Common myeloid progenitor, CD34-positive (primary cell): ENCODE measurements at regions not wholly inside any gene's neighbourhood (a gene's known extent, or its start where the extent isn't known, plus 50 kb on each side); places are given as distances from the start of the nearest gene placed in this dataset.

Experiments used
- CTCF ChIA-PET: fragments of 350-600 bp; sonication (Branson Sonifier 250); formaldehyde crosslinking; loops from one replicate; lab custom pipeline; 2021; ENCODE audit warnings: antibody characterized with exemption; lab: Charles Lee
- POLR2A ChIA-PET: fragments of 350-600 bp; sonication (Branson Sonifier 250); formaldehyde crosslinking; loops from one replicate; lab custom pipeline; 2021; ENCODE audit warnings: antibody characterized with exemption; lab: Charles Lee
- DNase-seq, 3 donors: peaks; one replicate each; pipeline versions ENCODE4 v3.0.0 to v3.0.0-alpha.2; 2013
- H3K27ac ChIP-seq, 2 experiments: 1 replicate in 1 of 2; 2 replicates in 1 of 2; pipeline ENCODE4 v1.7.0; 2013; ENCODE audit warnings: inconsistent platforms in 2 of 2, low read length in 2 of 2, mild to moderate bottlenecking in 2 of 2, low read depth in 1 of 2, moderate library complexity in 1 of 2; ENCODE audit not compliant: severe bottlenecking in 2 of 2, insufficient read depth in 1 of 2, poor library complexity in 1 of 2
- H3K27me3 ChIP-seq, 5 experiments: replicated peaks in 2 of 5; 1 replicate in 3 of 5; 2 replicates in 2 of 5; pipeline versions ENCODE4 v1.6.1 to v1.7.0; 2013; ENCODE audit warnings: low read length in 4 of 5, mild to moderate bottlenecking in 2 of 5, moderate library complexity in 2 of 5, inconsistent platforms in 1 of 5; ENCODE audit not compliant: insufficient read depth in 5 of 5, control insufficient read depth in 4 of 5
- H3K36me3 ChIP-seq, 4 experiments: 1 replicate in 2 of 4; 2 replicates in 2 of 4; pipeline versions ENCODE4 v1.6.1 to v1.7.0; 2013; ENCODE audit warnings: low read length in 3 of 4, control low read depth in 1 of 4, mild to moderate bottlenecking in 1 of 4; ENCODE audit not compliant: control insufficient read depth in 4 of 4, insufficient read depth in 4 of 4
- H3K4me1 ChIP-seq, 4 experiments: 1 replicate in 3 of 4; 2 replicates in 1 of 4; pipeline versions ENCODE4 v1.6.1 to v1.7.1; 2013; ENCODE audit warnings: low read length in 3 of 4, mild to moderate bottlenecking in 3 of 4, control low read depth in 1 of 4, inconsistent platforms in 1 of 4, moderate library complexity in 1 of 4; ENCODE audit not compliant: control insufficient read depth in 4 of 4, insufficient read depth in 4 of 4; ENCODE audit errors: control extremely low read depth in 1 of 4
- H3K4me3 ChIP-seq, 7 experiments: 1 replicate in 4 of 7; 2 replicates in 3 of 7; pipeline versions ENCODE4 v1.5.1 to v1.7.0; 2013; ENCODE audit warnings: mild to moderate bottlenecking in 7 of 7, low read length in 6 of 7, moderate library complexity in 6 of 7, inconsistent platforms in 2 of 7, low read depth in 2 of 7, control low read depth in 1 of 7; ENCODE audit not compliant: insufficient read depth in 4 of 7, control insufficient read depth in 1 of 7; ENCODE audit errors: extremely low read depth in 1 of 7
- H3K9me3 ChIP-seq, 5 experiments: 1 replicate in 4 of 5; 2 replicates in 1 of 5; pipeline versions ENCODE4 v1.6.1 to v1.7.1; 2013; ENCODE audit warnings: low read length in 4 of 5, mild to moderate bottlenecking in 2 of 5, inconsistent platforms in 1 of 5, low read depth in 1 of 5, moderate library complexity in 1 of 5; ENCODE audit not compliant: control insufficient read depth in 4 of 5, insufficient read depth in 2 of 5; ENCODE audit errors: control extremely low read depth in 1 of 5
- WGBS: methylation state at CpG from one replicate; pipeline ENCODE4 v1.1.5; 2013; ENCODE audit not compliant: insufficient coverage; 5-methylcytosine and 5-hydroxymethylcytosine counted together

DNA sequence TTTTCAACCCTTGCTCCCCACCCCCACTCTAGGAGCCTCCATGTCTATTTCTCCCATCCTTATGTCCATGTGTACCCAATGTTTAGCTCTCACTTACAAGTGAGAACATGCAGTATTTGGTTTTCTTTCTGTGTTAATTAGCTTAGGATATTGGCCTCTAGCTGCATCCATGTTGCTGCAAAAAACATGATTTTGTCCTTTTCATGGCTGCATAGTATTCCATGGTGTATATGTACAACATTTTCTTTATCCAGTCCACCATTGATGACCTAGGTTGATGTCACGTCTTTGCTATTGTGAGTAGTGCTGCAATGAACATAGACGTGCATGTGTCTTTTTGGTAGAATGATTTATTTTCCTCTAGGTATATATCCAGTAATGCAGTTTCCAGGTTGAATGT is 472.8 kb downstream of the ZNF674 start:
- no peak overlapping the region for H3K27ac ChIP-seq
- POLR2A ChIA-PET = no interaction called here
- H3K36me3 ChIP-seq = no peaks in the 10 kb centered on the region
- no peak overlapping the region for H3K4me3 ChIP-seq
- CTCF ChIA-PET = no interaction called here
- no peaks in the 10 kb centered on the region for H3K4me1 ChIP-seq
- DNase-seq = no peak
- peaks cover 0 to 6% (median 0%) of the 10 kb centered on the region in 5 experiments for H3K9me3 ChIP-seq
- H3K27me3 ChIP-seq = no peaks in the 10 kb centered on the region
- WGBS = no CpG with 5 or more reads among the region's 2 CpGs

GRCh38 chrX:46070421-46070820 is 474.8 kb downstream of the ZNF674 start:
- H3K4me3 ChIP-seq = no peak overlapping the region
- POLR2A ChIA-PET = no interaction called here
- H3K36me3 ChIP-seq = no peaks in the 10 kb centered on the region
- H3K27ac ChIP-seq = no peak overlapping the region
- peaks cover 0 to 10% (median 0%) of the 10 kb centered on the region in 5 experiments for H3K9me3 ChIP-seq
- no peaks in the 10 kb centered on the region for H3K27me3 ChIP-seq
- no peaks in the 10 kb centered on the region for H3K4me1 ChIP-seq
- CTCF ChIA-PET = no interaction called here
- DNase-seq = no peak

- 93% methylated on average over 16 of the region's 17 CpGs for WGBS
- H3K27me3 ChIP-seq = no peaks in the 10 kb centered on the region
- H3K27ac ChIP-seq = no peak overlapping the region
- no peak overlapping the region for H3K4me3 ChIP-seq
- no peaks in the 10 kb centered on the region for H3K4me1 ChIP-seq
- H3K9me3 ChIP-seq = peaks cover 0 to 5% (median 0%) of the 10 kb centered on the region in 5 experiments
- CTCF ChIA-PET = no interaction called here
- DNase-seq = no peak
- no peaks in the 10 kb centered on the region for H3K36me3 ChIP-seq
- POLR2A ChIA-PET = no interaction called here
Observed at GRCh38 chrX:46059316-46059715, 485.9 kb downstream of the ZNF674 start.

GRCh38 chrX:46044486-46044885 is 500.7 kb downstream of the ZNF674 start:
- H3K4me1 ChIP-seq = no peaks in the 10 kb centered on the region
- POLR2A ChIA-PET = no interaction called here
- H3K27ac ChIP-seq = no peak overlapping the region
- CTCF ChIA-PET = no interaction called here
- DNase-seq = no peak
- peaks cover 0 to 13% (median 7%) of the 10 kb centered on the region in 5 experiments for H3K9me3 ChIP-seq
- H3K36me3 ChIP-seq = no peaks in the 10 kb centered on the region
- H3K4me3 ChIP-seq = no peak overlapping the region
- H3K27me3 ChIP-seq = no peaks in the 10 kb centered on the region

- Histone ChIP-seq H3K27ac (no peak overlapping the region), H3K36me3 (no peaks in the 10 kb centered on the region), H3K9me3 (peaks cover 2 to 13% (median 8%) of the 10 kb centered on the region in 5 experiments), H3K4me1 (peaks cover 0 to 4% (median 0%) of the 10 kb centered on the region in 4 experiments), H3K4me3 (no peak overlapping the region), H3K27me3 (no peaks in the 10 kb centered on the region)
- ChIA-PET CTCF (interaction anchor here (0.6 kb wide), 1 partner anchor 412 kb away, joined by 3 read pairs; no protein-coding TSS in a partner anchor), POLR2A (no interaction called here)
- no peak for DNase-seq
Observed at GRCh38 chrX:46040001-46040400, 505.2 kb downstream of the ZNF674 start.

GRCh38 chrX:46039526-46039925 is 505.7 kb downstream of the ZNF674 start:
- WGBS = no CpG with 5 or more reads among the region's 5 CpGs
- CTCF ChIA-PET = interaction anchor here (0.6 kb wide), 1 partner anchor 411 kb away, joined by 3 read pairs; no protein-coding TSS in a partner anchor

DNA sequence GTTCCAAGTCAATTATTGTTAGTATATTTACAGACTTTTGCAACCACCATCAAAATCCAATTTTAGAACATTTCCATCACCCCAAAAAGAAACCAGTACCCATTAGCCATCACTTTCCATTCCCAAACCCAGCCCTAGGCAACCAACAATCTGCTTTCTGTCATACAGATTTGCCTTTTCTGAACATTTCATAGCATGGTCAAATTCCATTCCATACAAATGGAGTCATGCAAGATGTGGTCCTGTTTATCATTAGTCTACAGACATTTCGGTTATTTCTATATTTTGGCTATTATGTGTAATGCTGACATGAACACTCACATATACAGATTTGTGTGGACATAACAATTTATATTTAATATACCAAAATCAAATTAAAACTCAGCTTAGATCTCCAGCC is 508.7 kb downstream of the ZNF674 start:
- ChIA-PET CTCF (no interaction called here), POLR2A (no interaction called here)
- no peak for DNase-seq
- no peak overlapping the region for H3K4me3 ChIP-seq
- peaks cover under 1 to 8% (median 6%) of the 10 kb centered on the region in 5 experiments for H3K9me3 ChIP-seq
- no peak overlapping the region for H3K27ac ChIP-seq
- no CpG with 5 or more reads among the region's 1 CpG for WGBS
- H3K36me3 ChIP-seq = no peaks in the 10 kb centered on the region
- peaks cover 0 to 4% (median 0%) of the 10 kb centered on the region in 4 experiments for H3K4me1 ChIP-seq
- H3K27me3 ChIP-seq = no peaks in the 10 kb centered on the region

More at GRCh38 chrX:46039526-46039925, 505.7 kb downstream of the ZNF674 start:
- peak in 2 of 3 donors; percentile 11 to 13 for DNase-seq
- Histone ChIP-seq H3K4me3 (no peak overlapping the region), H3K27me3 (no peaks in the 10 kb centered on the region), H3K4me1 (peaks cover 0 to 4% (median 0%) of the 10 kb centered on the region in 4 experiments), H3K36me3 (no peaks in the 10 kb centered on the region), H3K9me3 (peaks cover 2 to 13% (median 8%) of the 10 kb centered on the region in 5 experiments), H3K27ac (no peak overlapping the region)
- POLR2A ChIA-PET = no interaction called here
